Brain microvascular endothelial cell (primary cell): ENCODE measurements at regions not wholly inside any gene's neighbourhood (a gene's known extent, or its start where the extent isn't known, plus 50 kb on each side); places are given as distances from the start of the nearest gene placed in this dataset.
"Not testable (repeated sequence)": the region's sequence is repeated elsewhere in the genome, so short reads cannot be mapped to it uniquely, and the experiment has no call there.

Experiments
- DNase-seq: peaks from one replicate; pipeline ENCODE4 v3.0.0-alpha.2; 2020
- H3K27ac ChIP-seq: fragments of 250-450 bp; sonication (Bioruptor Pico); 2 replicates; pipeline ENCODE4 v1.5.1; 2020; ENCODE audit warnings: mild to moderate bottlenecking, moderate library complexity
- H3K27me3 ChIP-seq: fragments of 250-450 bp; sonication (Bioruptor Pico); replicated peaks from 2 replicates; pipeline ENCODE4 v1.5.1; 2020; ENCODE audit warnings: mild to moderate bottlenecking
- H3K36me3 ChIP-seq: fragments of 250-450 bp; sonication (Bioruptor Pico); replicated peaks from 2 replicates; pipeline ENCODE4 v1.5.1; 2020; ENCODE audit warnings: mild to moderate bottlenecking
- H3K4me3 ChIP-seq: 2 replicates; pipeline ENCODE4 v1.5.1; 2011; ENCODE audit warnings: low read depth, mild to moderate bottlenecking, control low read depth, low read length, moderate library complexity
- in situ Hi-C: cut with HindIII; loops from 2 replicates; pipeline ENCODE4 v1.10.0; 2017; ENCODE audit warnings: low sequenced_read_pairs, low pct_ligation_motif_present

GRCh38 chr16:18263046-18263445 lies 73.5 kb downstream of the NPIPA8 start:
- H3K4me3 ChIP-seq, in situ Hi-C loops, H3K27ac ChIP-seq, H3K36me3 ChIP-seq, H3K27me3 ChIP-seq, DNase-seq: not testable (repeated sequence)

GRCh38 chr16:18261848-18262247 lies 74.7 kb downstream of the NPIPA8 start:
- in situ Hi-C loops, H3K36me3 ChIP-seq, H3K4me3 ChIP-seq, H3K27me3 ChIP-seq, H3K27ac ChIP-seq, DNase-seq: not testable (repeated sequence)

GRCh38 chr16:18259496-18260176 lies 76.9 kb downstream of the NPIPA8 start:
- H3K4me3 ChIP-seq, DNase-seq, H3K36me3 ChIP-seq, H3K27ac ChIP-seq, H3K27me3 ChIP-seq, in situ Hi-C loops: not testable (repeated sequence)

- in situ Hi-C loops, H3K27me3 ChIP-seq, H3K4me3 ChIP-seq, H3K36me3 ChIP-seq, DNase-seq, H3K27ac ChIP-seq: not testable (repeated sequence)
These were observed 83.6 kb downstream of the NPIPA8 start for GRCh38 chr16:18252943-18253342.

- H3K36me3 ChIP-seq, H3K4me3 ChIP-seq, H3K27ac ChIP-seq, in situ Hi-C loops, DNase-seq, H3K27me3 ChIP-seq: not testable (repeated sequence)
These were observed 106.0 kb downstream of the NPIPA8 start for GRCh38 chr16:18230505-18230904.

- in situ Hi-C loops, H3K4me3 ChIP-seq, DNase-seq, H3K36me3 ChIP-seq, H3K27ac ChIP-seq, H3K27me3 ChIP-seq: not testable (repeated sequence)
These were observed 114.2 kb downstream of the NPIPA8 start for GRCh38 chr16:18222054-18223009.

GRCh38 chr16:18217741-18218140 lies 118.8 kb downstream of the NPIPA8 start:
- H3K27me3 ChIP-seq, DNase-seq, H3K4me3 ChIP-seq, H3K27ac ChIP-seq, in situ Hi-C loops, H3K36me3 ChIP-seq: not testable (repeated sequence)

- in situ Hi-C loops, DNase-seq, H3K27ac ChIP-seq: not testable (repeated sequence)
These were observed 119.7 kb downstream of the NPIPA8 start for GRCh38 chr16:18216814-18217213.

GRCh38 chr16:18213810-18214209 lies 122.7 kb downstream of the NPIPA8 start:
- DNase-seq, H3K27ac ChIP-seq, H3K4me3 ChIP-seq, H3K27me3 ChIP-seq, H3K36me3 ChIP-seq, in situ Hi-C loops: not testable (repeated sequence)

More at GRCh38 chr16:18216814-18217213, 119.7 kb downstream of the NPIPA8 start:
- not testable (repeated sequence) for H3K27me3 ChIP-seq, H3K4me3 ChIP-seq, H3K36me3 ChIP-seq

- in situ Hi-C loops, H3K27ac ChIP-seq, H3K36me3 ChIP-seq, H3K27me3 ChIP-seq, DNase-seq, H3K4me3 ChIP-seq: not testable (repeated sequence)
These were observed 125.0 kb downstream of the NPIPA8 start for GRCh38 chr16:18211505-18211904.

- H3K4me3 ChIP-seq, in situ Hi-C loops, DNase-seq, H3K27ac ChIP-seq, H3K36me3 ChIP-seq, H3K27me3 ChIP-seq: not testable (repeated sequence)
These were observed 131.8 kb downstream of the NPIPA8 start for GRCh38 chr16:18204786-18205185.

GRCh38 chr16:18204309-18204708 lies 132.2 kb downstream of the NPIPA8 start:
- H3K4me3 ChIP-seq, H3K36me3 ChIP-seq, H3K27ac ChIP-seq, H3K27me3 ChIP-seq, in situ Hi-C loops, DNase-seq: not testable (repeated sequence)

- H3K27ac ChIP-seq, H3K4me3 ChIP-seq, DNase-seq, in situ Hi-C loops, H3K36me3 ChIP-seq, H3K27me3 ChIP-seq: not testable (repeated sequence)
These were observed 135.0 kb downstream of the NPIPA8 start for GRCh38 chr16:18201511-18201910.

- in situ Hi-C loops, DNase-seq, H3K36me3 ChIP-seq, H3K4me3 ChIP-seq, H3K27me3 ChIP-seq, H3K27ac ChIP-seq: not testable (repeated sequence)
These were observed 144.1 kb downstream of the NPIPA8 start for GRCh38 chr16:18192389-18192788.
